CD4-positive, alpha-beta T cell treated with Interleukin-4 for 1 hour (primary cell): ENCODE measurements at regions not wholly inside any gene's neighbourhood (a gene's known extent, or its start where the extent isn't known, plus 50 kb on each side); places are given as distances from the start of the nearest gene placed in this dataset.

ENCODE experiments used
- DNase-seq, 2 donors: peaks; one replicate each; pipeline ENCODE4 v3.0.0-alpha.2; 2020 to 2022

- DNase-seq: no peak
Observed at GRCh38 chr2:126748188-126748760, 92.3 kb downstream of the GYPC start.

DNA sequence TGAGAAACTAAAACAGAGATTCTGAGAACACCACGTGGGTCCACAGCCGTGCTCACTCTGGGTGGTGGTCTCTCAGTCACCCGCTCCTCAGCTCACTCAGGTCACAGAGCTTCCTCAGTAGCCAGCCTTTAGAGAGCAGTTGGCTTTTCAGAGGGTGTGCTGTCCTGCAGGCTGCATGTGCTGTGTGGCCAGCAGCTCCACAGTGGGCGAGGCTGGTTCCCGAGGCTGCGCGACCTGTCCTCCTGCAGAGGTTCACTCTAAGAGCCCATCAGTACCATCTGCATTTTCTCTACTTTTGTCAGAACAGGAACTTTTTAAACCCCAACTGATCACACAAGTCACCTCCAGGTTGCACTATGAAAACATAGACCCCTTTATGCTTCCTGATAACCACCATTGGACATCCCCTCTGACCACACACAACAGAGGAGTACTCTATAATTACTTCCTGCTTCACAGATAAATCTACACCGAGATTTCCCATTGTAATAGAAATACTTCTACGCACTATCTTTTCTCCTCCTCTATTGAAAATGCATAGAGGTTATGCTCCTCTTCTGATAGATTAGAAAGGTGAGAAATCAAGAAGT, 93.1 kb downstream of the GYPC start:
- no peak for DNase-seq

- peak in 1 of 2 donors; percentile 21 for DNase-seq
Observed at GRCh38 chr2:126749537-126749936, 93.6 kb downstream of the GYPC start.

GRCh38 chr2:126750506-126750905, 94.5 kb downstream of the GYPC start:
- DNase-seq: no peak

DNA sequence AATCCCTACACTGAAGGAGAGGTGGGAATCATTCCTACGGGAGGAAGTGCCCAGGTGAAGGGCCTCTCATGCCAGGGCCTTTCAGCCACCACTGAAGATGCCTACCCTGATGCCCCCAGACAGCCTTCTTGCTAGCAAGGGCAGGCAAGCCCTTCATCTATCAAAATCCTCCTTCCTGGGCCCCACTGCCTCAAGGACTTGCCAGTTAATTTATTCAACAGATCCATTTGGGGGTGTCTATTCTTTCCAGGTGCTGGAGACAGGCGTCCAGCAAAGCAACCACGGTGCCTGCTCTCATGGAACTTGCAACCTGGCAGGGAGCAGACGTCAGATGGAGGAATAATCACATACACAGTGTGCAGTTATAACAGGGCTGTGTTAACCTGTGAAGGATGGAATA, 95.5 kb downstream of the GYPC start:
- DNase-seq: no peak

- no peak for DNase-seq
Observed at GRCh38 chr2:126752876-126753275, 96.9 kb downstream of the GYPC start.

GRCh38 chr2:126753501-126754212, 97.7 kb downstream of the GYPC start:
- no peak for DNase-seq

- DNase-seq: no peak
Observed at GRCh38 chr2:126754240-126755004, 98.5 kb downstream of the GYPC start.

GRCh38 chr2:126756125-126756524, 100.2 kb downstream of the GYPC start:
- DNase-seq: no peak

DNA sequence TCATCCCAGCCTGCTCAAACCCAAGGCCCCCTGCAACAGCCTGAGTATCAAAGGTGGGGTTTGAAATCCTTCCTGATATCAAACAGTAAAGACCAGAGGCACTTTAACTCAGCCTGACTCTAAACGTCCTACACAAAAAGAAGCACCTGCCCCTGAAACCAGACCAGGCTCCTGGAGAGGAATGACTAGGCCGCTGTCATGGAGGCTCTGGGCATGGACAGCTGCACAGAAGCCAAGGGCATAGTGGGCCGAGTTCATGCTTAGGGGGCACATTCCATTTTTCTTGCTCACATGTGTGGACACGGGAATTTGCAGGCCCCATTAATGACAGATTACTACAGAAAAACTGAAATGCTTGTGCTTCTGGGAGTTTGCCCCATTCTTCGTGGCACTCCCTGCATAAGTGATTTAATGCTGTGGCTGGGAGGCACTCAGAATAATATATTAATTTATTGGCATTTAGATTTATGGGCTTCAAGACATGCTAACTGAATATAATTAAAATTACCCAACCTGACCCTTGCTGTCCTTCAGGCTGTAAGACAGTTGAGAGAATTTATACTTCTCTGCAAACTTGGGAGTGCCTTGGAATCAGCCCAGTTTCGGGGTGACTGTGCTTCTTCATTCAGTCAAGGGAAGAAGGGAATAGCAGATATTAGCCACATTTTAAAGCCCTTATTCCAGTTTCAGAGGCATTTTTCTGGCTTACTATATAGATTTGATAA, 105.5 kb downstream of the GYPC start:
- DNase-seq: no peak

DNA sequence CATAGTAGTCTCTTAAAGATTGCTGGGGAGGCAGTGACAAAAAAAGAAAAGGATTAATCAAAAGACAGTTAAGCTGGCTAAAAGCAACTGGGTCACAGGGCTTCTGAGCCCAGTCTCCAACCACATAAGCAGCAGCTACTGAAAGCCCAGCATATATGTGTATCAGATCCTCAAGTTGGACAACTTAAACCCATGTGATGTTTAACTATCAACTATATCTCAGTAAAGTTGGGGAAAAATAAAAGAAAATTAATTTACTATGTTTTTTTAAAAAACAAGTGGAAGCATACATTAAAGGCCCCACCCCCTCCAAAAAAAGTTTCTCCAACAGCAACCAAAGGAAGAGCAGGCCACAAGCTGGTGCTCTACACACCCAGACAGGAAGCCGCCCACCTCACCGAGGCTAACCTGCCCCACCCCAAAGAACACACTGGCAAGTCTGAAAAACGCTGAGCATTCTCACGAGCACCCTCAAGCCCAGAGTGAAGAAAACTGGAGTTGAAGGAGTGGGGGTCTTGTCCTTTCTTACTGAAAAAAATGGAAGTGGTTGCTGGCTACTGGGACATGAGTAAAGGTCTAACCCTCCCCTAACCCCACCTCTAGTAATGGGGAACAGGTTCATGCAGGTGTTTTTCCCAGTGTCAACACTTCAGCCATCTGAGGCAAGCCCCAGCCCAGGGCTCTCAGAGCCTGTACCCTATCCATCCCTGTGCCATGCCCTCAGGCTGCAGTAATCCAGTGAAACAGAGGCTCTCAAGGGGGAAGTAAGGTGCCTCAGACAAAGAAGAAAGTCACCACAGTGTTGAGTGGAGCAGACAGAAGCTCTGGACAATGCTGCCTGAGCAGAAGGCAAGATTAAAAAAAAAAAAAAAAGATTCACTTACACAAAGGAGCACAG, 106.3 kb downstream of the GYPC start:
- peak; percentile 51 to 57 for DNase-seq

DNA sequence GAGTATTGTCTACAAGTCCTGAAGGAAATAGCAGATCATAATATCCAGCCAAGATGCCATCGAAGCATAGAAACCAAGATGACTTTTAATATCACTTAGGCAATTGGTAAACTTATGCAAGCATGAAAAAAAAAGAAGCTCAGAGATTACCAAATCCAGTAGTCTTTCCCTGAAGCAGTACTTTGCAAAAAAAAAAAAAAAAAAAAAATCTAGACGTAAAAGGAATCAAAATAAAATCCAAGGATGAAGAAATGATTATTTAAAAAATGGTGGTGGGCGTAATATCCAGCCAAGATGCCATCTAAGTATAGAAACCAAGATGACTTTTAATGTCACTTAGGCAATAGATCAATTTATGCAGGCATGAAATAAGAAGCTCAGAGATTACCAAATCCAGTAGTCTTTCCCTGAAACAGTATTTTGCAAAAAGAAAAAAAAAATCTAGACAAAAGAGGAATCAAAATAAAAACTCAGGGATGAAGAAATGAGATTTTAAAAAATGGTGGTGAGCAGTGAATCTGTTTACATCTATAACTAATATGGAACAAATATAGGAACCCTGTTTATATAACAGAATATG, 108.8 kb downstream of the GYPC start:
- DNase-seq: no peak

DNA sequence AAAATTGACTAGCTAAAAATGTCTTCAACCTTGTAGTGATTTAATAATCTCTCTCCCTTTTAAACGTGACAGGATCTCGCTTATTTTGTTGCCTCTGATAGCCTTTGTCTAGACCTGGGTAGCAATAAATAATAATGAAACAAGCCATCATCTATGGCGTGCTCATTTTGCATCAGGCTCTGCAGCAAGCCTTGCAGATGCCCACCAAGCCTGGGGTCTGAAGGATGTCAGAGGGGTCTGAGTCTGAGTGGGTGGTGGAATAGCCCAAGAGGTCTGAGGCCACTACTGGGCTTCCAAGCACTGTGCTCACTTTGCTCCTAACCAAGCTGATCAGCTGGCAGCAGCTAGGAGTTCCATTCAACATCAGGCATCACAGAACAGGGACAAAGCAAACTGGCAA, 109.4 kb downstream of the GYPC start:
- no peak for DNase-seq

DNA sequence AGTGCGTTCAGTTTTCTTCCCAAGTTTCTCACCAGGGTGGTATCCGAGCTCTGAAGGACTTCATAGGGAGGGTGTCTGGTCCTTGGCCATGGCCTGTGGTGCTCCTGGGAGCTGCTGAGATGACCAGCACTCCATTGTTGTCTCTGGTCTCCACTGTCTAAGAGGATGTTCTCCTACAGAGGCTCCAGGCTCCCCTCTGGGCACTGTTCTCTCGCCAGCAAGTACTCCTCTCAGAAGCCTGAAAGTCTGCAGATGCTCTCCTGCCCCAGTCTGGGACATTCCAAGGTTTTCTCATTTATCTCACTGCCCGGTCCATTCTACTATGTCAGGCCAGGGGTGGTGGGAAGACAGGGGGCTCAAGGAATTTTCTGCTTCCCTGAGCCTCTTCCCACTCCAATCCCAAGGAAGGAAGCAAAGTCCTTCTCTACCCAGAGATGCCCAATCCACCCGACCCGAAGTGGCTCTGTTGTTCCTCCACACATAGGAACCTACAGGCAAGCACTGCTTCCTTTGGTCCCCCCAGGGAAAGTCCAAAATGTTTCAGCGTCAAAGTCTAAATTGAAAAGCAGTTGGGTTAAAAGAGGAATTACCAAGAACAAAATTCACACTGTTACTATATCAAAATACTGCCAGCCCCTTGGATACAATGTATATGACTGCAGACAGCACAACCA, 110.5 kb downstream of the GYPC start:
- peak in 1 of 2 donors; percentile 7 for DNase-seq

- DNase-seq: no peak
Observed at GRCh38 chr2:126766969-126767296, 111.0 kb downstream of the GYPC start.

GRCh38 chr2:126769118-126769517, 113.2 kb downstream of the GYPC start:
- DNase-seq: no peak

- DNase-seq: no peak
Observed at GRCh38 chr2:126770466-126770865, 114.5 kb downstream of the GYPC start.

DNA sequence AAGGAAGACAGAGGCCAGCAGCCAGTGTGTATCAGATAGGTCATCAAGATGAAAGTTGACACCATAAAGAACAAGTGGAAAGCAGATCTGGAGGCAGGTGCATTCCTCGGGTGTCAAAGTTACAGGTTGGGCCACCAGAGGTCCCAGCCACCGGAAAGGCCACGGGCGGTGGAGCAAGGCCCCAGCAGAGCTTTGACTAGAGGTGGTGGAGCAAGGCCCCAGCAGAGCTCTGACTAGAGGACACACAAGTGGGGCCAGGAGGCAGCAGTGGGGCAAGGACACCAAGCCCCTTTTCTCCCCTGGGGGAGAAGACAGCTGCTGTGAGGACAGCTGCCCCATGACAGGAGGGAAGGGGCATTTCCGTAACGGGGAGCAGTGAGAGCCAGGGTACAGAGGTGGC, 115.1 kb downstream of the GYPC start:
- no peak for DNase-seq

- DNase-seq: no peak
Observed at GRCh38 chr2:126771501-126772195, 115.7 kb downstream of the GYPC start.

GRCh38 chr2:126774290-126774689, 118.3 kb downstream of the GYPC start:
- no peak for DNase-seq

- no peak for DNase-seq
Observed at GRCh38 chr2:126774761-126775160, 118.8 kb downstream of the GYPC start.
